SK-N-SH (cell line): ENCODE measurements at regions not wholly inside any gene's neighbourhood (a gene's known extent, or its start where the extent isn't known, plus 50 kb on each side); places are given as distances from the start of the nearest gene placed in this dataset.

Experiments
- CTCF ChIA-PET: fragments of 300-600, 350-600 bp; formaldehyde crosslinking; extraction: SDS; loops from one replicate; lab custom pipeline; 2021; lab: Yijun Ruan, JAX
- POLR2A ChIA-PET: fragments of 350-600 bp; sonication (Branson Sonifier 250); formaldehyde crosslinking; extraction: SDS; loops from one replicate; lab custom pipeline; 2020; ENCODE audit warnings: antibody characterized with exemption, inconsistent platforms; lab: Yijun Ruan, JAX
- DNase-seq: peaks from one replicate; pipeline ENCODE4 v3.0.0; 2012
- H2AFZ ChIP-seq: fragments of 200-600 bp; sonication (generic); 2 replicates; pipeline ENCODE4 v1.8.1; 2016; ENCODE audit warnings: antibody characterized with exemption, mild to moderate bottlenecking, low read depth
- H3F3A ChIP-seq: fragments of 200-600 bp; sonication (generic); replicated peaks from 2 replicates; pipeline ENCODE3; 2016; ENCODE audit warnings: antibody characterized with exemption, mild to moderate bottlenecking; ENCODE audit not compliant: insufficient read depth
- H3K27ac ChIP-seq, 2 experiments: fragments of 200-500 bp in 1 of 2; fragments of 200-600 bp in 1 of 2; sonication (Bioruptor generic) in 1 of 2; sonication (generic), shearing (Covaris generic) in 1 of 2; 2 replicates each; pipeline versions ENCODE4 v1.5.1 to v1.6.1; 2014 to 2016; ENCODE audit warnings: low read depth in 2 of 2, inconsistent platforms in 1 of 2, low read length in 1 of 2, mild to moderate bottlenecking in 1 of 2, mixed read lengths in 1 of 2
- H3K27me3 ChIP-seq: fragments of 200-600 bp; sonication (generic), shearing (Covaris generic); 2 replicates; pipeline ENCODE4 v1.6.1; 2016; ENCODE audit warnings: mixed run types; ENCODE audit not compliant: insufficient read depth
- H3K36me3 ChIP-seq, 2 experiments: fragments of 200-500 bp in 1 of 2; fragments of 200-600 bp in 1 of 2; sonication (Bioruptor generic) in 1 of 2; sonication (generic) in 1 of 2; replicated peaks in 1 of 2; 2 replicates each; pipeline versions ENCODE3 to v1.5.1; 2014 to 2016; ENCODE audit warnings: low read length in 1 of 2, mild to moderate bottlenecking in 1 of 2; ENCODE audit not compliant: insufficient read depth in 2 of 2, control insufficient read depth in 1 of 2
- H3K4me1 ChIP-seq, 2 experiments: fragments of 200-500 bp in 1 of 2; fragments of 200-600 bp in 1 of 2; sonication (Bioruptor generic) in 1 of 2; sonication (generic), shearing (Covaris generic) in 1 of 2; 2 replicates each; pipeline versions ENCODE4 v1.5.1 to v1.6.1; 2014 to 2016; ENCODE audit warnings: low read depth in 1 of 2, low read length in 1 of 2, mixed run types in 1 of 2; ENCODE audit not compliant: insufficient read depth in 2 of 2, control insufficient read depth in 1 of 2
- H3K4me2 ChIP-seq: fragments of 200-600 bp; sonication (generic), shearing (Covaris generic); 2 replicates; pipeline ENCODE4 v1.6.1; 2017; ENCODE audit warnings: mixed run types
- H3K4me3 ChIP-seq, 2 experiments: fragments of 200-500 bp in 1 of 2; fragments of 200-600 bp in 1 of 2; sonication (Bioruptor generic) in 1 of 2; sonication (generic), shearing (Covaris generic) in 1 of 2; 2 replicates each; pipeline versions ENCODE4 v1.5.1 to v1.8.1; 2014 to 2016; ENCODE audit warnings: low read depth in 2 of 2, inconsistent platforms in 1 of 2, low read length in 1 of 2, mild to moderate bottlenecking in 1 of 2, mixed read lengths in 1 of 2, moderate library complexity in 1 of 2
- H3K79me2 ChIP-seq: fragments of 200-600 bp; sonication (generic); 2 replicates; pipeline ENCODE4 v1.8.1; 2017; ENCODE audit warnings: mild to moderate bottlenecking; ENCODE audit not compliant: insufficient read depth
- H3K9ac ChIP-seq: fragments of 200-600 bp; sonication (generic); 2 replicates; pipeline ENCODE4 v1.6.1; 2017; ENCODE audit warnings: mixed run types
- H3K9me2 ChIP-seq: fragments of 200-600 bp; sonication (generic); 2 replicates; pipeline ENCODE4 v1.6.1; 2017; ENCODE audit warnings: mixed run types
- H3K9me3 ChIP-seq: fragments of 200-600 bp; sonication (generic); 2 replicates; pipeline ENCODE4 v1.6.1; 2017; ENCODE audit warnings: mixed run types, mild to moderate bottlenecking, moderate library complexity
- H4K20me1 ChIP-seq: fragments of 200-600 bp; sonication (generic); 2 replicates; pipeline ENCODE4 v1.6.1; 2017; ENCODE audit warnings: mild to moderate bottlenecking, mixed run types; ENCODE audit not compliant: insufficient read depth
- ELF1 ChIP-seq: IDR thresholded peaks from 2 replicates; pipeline ENCODE4 v1.4.0; 2012
- EP300 ChIP-seq, 2 experiments: IDR thresholded peaks; 2 replicates each; pipeline versions ENCODE4 v1.4.0 to v1.6.1; 2012; ENCODE audit warnings: borderline replicate concordance in 1 of 2, low read depth in 1 of 2, low read length in 1 of 2
- FOSL2 ChIP-seq: IDR thresholded peaks from 2 replicates; pipeline ENCODE4 v1.4.0; 2012; ENCODE audit warnings: low read depth, mild to moderate bottlenecking, moderate library complexity, borderline replicate concordance
- FOXM1 ChIP-seq: IDR thresholded peaks from 2 replicates; pipeline ENCODE4 v1.4.0; 2012; ENCODE audit warnings: low read depth, mild to moderate bottlenecking
- GABPA ChIP-seq: IDR thresholded peaks from 2 replicates; pipeline ENCODE4 v1.4.0; 2012; ENCODE audit warnings: low read depth, mild to moderate bottlenecking
- GATA2 ChIP-seq: sonication (generic); formaldehyde crosslinking; IDR thresholded peaks from 2 replicates; pipeline ENCODE4 v1.5.0; 2020; ENCODE audit warnings: mild to moderate bottlenecking, missing genetic modification reagents
- MEF2A ChIP-seq: IDR thresholded peaks from 2 replicates; pipeline ENCODE4 v1.4.0; 2012; ENCODE audit warnings: low read depth, borderline replicate concordance
- MXI1 ChIP-seq: IDR thresholded peaks from 2 replicates; pipeline ENCODE4 v1.6.1; 2012; ENCODE audit warnings: mild to moderate bottlenecking, low read depth, low read length, improper control_type of control experiment
- NRF1 ChIP-seq: IDR thresholded peaks from 2 replicates; pipeline ENCODE4 v1.6.1; 2012; ENCODE audit warnings: low read depth, mild to moderate bottlenecking, low read length
- RAD21 ChIP-seq: IDR thresholded peaks from 2 replicates; pipeline ENCODE4 v1.6.1; 2012; ENCODE audit warnings: mild to moderate bottlenecking, low read length
- RXRA ChIP-seq: IDR thresholded peaks from 2 replicates; pipeline ENCODE4 v1.4.0; 2012; ENCODE audit warnings: low read depth, mild to moderate bottlenecking, borderline replicate concordance
- SIN3A ChIP-seq: IDR thresholded peaks from 2 replicates; pipeline ENCODE4 v1.6.1; 2012; ENCODE audit warnings: low read depth, mild to moderate bottlenecking, low read length, moderate library complexity, borderline replicate concordance
- YY1 ChIP-seq: IDR thresholded peaks from 2 replicates; pipeline ENCODE4 v1.4.0; 2012; ENCODE audit warnings: low read depth, mild to moderate bottlenecking
- WGBS: methylation state at CpG from one replicate; pipeline ENCODE4 v1.1.6; 2017; ENCODE audit warnings: low lambda C conversion rate; 5-methylcytosine and 5-hydroxymethylcytosine counted together
- TF ChIP-seq, protein P1 (sequence below): IDR thresholded peaks from 2 replicates; pipeline ENCODE4 v1.6.1; 2012; ENCODE audit warnings: mild to moderate bottlenecking, low read depth, low read length, moderate library complexity
- TF ChIP-seq, protein P2 (sequence below): IDR thresholded peaks from 2 replicates; pipeline ENCODE4 v1.4.0; 2012; ENCODE audit warnings: low read depth
- TF ChIP-seq, protein P3 (sequence below): IDR thresholded peaks from 2 replicates; pipeline ENCODE4; 2012
- TF ChIP-seq, protein P4 (sequence below): fragments of 200-600 bp; sonication (generic); IDR thresholded peaks from 2 replicates; pipeline ENCODE4 v1.6.1; 2017; ENCODE audit warnings: antibody characterized with exemption, mild to moderate bottlenecking, moderate library complexity

DNA sequence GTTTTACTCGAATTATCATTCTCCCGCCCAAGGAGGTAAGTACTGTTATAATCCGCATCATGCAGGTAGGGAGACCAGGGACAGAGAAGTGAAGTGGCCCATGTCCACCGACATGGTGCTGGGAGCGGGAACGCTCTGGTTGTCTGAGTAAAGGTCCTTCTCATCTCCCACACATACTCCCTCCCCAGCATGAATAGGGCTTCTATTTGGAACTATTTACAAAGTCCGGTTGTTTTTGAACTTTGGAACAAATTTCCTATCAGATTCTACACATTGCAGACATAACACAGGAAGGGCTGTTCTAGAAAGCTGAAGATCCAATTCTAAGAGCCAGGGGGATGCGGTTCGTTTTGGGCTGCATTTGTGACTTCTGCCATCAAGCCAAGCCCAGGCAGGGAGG lies 94.8 kb upstream of the TLE3 start:
- no peaks in the 10 kb centered on the region for H3K79me2 ChIP-seq
- H3K4me1 ChIP-seq: peaks cover 22 to 42% of the 10 kb centered on the region in 2 experiments
- no peak overlapping the region for H2AFZ ChIP-seq
- ChIA-PET POLR2A (no interaction called here), CTCF (interaction anchor here (0.6 to 0.7 kb wide), 2 partner anchors 228 to 259 kb away, joined by 3 read pairs; no protein-coding TSS in a partner anchor)
- DNase-seq: no peak
- no peak overlapping the region for H3K27ac ChIP-seq
- H3F3A ChIP-seq: peaks cover 6% of the 10 kb centered on the region
- H3K9me3 ChIP-seq: no peaks in the 10 kb centered on the region
- H3K27me3 ChIP-seq: no peaks in the 10 kb centered on the region
- TF ChIP-seq, protein P1, sequence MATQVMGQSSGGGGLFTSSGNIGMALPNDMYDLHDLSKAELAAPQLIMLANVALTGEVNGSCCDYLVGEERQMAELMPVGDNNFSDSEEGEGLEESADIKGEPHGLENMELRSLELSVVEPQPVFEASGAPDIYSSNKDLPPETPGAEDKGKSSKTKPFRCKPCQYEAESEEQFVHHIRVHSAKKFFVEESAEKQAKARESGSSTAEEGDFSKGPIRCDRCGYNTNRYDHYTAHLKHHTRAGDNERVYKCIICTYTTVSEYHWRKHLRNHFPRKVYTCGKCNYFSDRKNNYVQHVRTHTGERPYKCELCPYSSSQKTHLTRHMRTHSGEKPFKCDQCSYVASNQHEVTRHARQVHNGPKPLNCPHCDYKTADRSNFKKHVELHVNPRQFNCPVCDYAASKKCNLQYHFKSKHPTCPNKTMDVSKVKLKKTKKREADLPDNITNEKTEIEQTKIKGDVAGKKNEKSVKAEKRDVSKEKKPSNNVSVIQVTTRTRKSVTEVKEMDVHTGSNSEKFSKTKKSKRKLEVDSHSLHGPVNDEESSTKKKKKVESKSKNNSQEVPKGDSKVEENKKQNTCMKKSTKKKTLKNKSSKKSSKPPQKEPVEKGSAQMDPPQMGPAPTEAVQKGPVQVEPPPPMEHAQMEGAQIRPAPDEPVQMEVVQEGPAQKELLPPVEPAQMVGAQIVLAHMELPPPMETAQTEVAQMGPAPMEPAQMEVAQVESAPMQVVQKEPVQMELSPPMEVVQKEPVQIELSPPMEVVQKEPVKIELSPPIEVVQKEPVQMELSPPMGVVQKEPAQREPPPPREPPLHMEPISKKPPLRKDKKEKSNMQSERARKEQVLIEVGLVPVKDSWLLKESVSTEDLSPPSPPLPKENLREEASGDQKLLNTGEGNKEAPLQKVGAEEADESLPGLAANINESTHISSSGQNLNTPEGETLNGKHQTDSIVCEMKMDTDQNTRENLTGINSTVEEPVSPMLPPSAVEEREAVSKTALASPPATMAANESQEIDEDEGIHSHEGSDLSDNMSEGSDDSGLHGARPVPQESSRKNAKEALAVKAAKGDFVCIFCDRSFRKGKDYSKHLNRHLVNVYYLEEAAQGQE: no peak
- TF ChIP-seq MXI1: no peak
- TF ChIP-seq, protein P2, sequence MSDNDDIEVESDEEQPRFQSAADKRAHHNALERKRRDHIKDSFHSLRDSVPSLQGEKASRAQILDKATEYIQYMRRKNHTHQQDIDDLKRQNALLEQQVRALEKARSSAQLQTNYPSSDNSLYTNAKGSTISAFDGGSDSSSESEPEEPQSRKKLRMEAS: no peak
- TF ChIP-seq, protein P3, sequence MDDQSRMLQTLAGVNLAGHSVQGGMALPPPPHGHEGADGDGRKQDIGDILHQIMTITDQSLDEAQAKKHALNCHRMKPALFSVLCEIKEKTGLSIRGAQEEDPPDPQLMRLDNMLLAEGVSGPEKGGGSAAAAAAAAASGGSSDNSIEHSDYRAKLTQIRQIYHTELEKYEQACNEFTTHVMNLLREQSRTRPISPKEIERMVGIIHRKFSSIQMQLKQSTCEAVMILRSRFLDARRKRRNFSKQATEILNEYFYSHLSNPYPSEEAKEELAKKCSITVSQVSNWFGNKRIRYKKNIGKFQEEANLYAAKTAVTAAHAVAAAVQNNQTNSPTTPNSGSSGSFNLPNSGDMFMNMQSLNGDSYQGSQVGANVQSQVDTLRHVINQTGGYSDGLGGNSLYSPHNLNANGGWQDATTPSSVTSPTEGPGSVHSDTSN: no peak
- TF ChIP-seq RXRA: no peak
- TF ChIP-seq FOXM1: no peak
- no peak for TF ChIP-seq EP300 (IDR thresholded peaks at IDR 0.05; ENCODE audit: borderline replicate concordance in 1 of 2, low read depth in 1 of 2, low read length in 1 of 2)
- no peak overlapping the region for H3K4me3 ChIP-seq
- no peak overlapping the region for H3K4me2 ChIP-seq
- no peaks in the 10 kb centered on the region for H3K36me3 ChIP-seq
- H3K9me2 ChIP-seq: no peaks in the 10 kb centered on the region
- H3K9ac ChIP-seq: no peak overlapping the region
- 98% methylated on average over 9 of the region's 9 CpGs for WGBS
- no peaks in the 10 kb centered on the region for H4K20me1 ChIP-seq

DNA sequence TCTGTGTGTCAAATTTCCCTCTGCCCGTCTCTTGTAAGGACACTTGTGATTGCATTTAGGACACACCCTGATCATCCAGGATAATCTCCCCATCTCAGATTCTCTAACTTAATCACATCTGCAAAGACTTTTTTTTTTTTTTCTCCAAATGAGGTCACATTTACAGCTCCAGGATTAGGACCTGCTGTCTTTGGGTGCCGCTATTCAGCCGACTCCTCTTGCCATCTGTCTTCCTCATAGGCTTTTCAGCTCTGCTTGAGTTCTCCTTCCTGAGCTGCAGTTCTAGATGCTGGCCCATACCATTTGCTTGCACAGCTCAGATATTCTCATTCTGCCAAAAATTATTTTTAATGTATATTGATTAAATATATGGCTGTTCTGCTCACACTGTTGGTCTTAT lies 94.3 kb upstream of the TLE3 start:
- no peak overlapping the region for H3K27ac ChIP-seq
- H2AFZ ChIP-seq: no peak overlapping the region
- WGBS: 95% methylated on average over 3 of the region's 3 CpGs
- H3K9ac ChIP-seq: no peak overlapping the region
- no peaks in the 10 kb centered on the region for H3K9me3 ChIP-seq
- H3K79me2 ChIP-seq: no peaks in the 10 kb centered on the region
- H3K4me1 ChIP-seq: peaks cover 18 to 42% of the 10 kb centered on the region in 2 experiments
- no peak for TF ChIP-seq MXI1
- TF ChIP-seq ELF1: no peak
- TF ChIP-seq NRF1: no peak
- no peak for TF ChIP-seq GATA2 (CRISPR knock-in tag)
- no peak for TF ChIP-seq MEF2A
- no peak for TF ChIP-seq FOXM1
- TF ChIP-seq YY1: no peak
- no peak for TF ChIP-seq RAD21
- TF ChIP-seq GABPA: no peak
- no peak for TF ChIP-seq FOSL2
- TF ChIP-seq SIN3A: no peak
- TF ChIP-seq RXRA: no peak
- TF ChIP-seq, protein P4, sequence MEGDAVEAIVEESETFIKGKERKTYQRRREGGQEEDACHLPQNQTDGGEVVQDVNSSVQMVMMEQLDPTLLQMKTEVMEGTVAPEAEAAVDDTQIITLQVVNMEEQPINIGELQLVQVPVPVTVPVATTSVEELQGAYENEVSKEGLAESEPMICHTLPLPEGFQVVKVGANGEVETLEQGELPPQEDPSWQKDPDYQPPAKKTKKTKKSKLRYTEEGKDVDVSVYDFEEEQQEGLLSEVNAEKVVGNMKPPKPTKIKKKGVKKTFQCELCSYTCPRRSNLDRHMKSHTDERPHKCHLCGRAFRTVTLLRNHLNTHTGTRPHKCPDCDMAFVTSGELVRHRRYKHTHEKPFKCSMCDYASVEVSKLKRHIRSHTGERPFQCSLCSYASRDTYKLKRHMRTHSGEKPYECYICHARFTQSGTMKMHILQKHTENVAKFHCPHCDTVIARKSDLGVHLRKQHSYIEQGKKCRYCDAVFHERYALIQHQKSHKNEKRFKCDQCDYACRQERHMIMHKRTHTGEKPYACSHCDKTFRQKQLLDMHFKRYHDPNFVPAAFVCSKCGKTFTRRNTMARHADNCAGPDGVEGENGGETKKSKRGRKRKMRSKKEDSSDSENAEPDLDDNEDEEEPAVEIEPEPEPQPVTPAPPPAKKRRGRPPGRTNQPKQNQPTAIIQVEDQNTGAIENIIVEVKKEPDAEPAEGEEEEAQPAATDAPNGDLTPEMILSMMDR: no peak
- CTCF ChIA-PET: interaction anchor here (0.6 kb wide), 2 partner anchors 259 to 275 kb away, joined by 3 read pairs; no protein-coding TSS in a partner anchor
- no peaks in the 10 kb centered on the region for H3K27me3 ChIP-seq
- H3K4me2 ChIP-seq: no peak overlapping the region
- POLR2A ChIA-PET: no interaction called here
- no peak for DNase-seq
- H4K20me1 ChIP-seq: no peaks in the 10 kb centered on the region
- no peaks in the 10 kb centered on the region for H3K36me3 ChIP-seq
- H3F3A ChIP-seq: peaks cover 1% of the 10 kb centered on the region
- H3K4me3 ChIP-seq: no peak overlapping the region
- no peaks in the 10 kb centered on the region for H3K9me2 ChIP-seq
